NT2/D1 (cell line): ENCODE measurements at regions not wholly inside any gene's neighbourhood (a gene's known extent, or its start where the extent isn't known, plus 50 kb on each side); places are given as distances from the start of the nearest gene placed in this dataset.

Experiments
- DNase-seq: peaks from one replicate; pipeline ENCODE4 v3.0.0-alpha.2; 2011; ENCODE audit warnings: low read depth, low spot score
- H3K27me3 ChIP-seq: 2 replicates; pipeline ENCODE4 v1.6.0; 2011; ENCODE audit warnings: mild to moderate bottlenecking; ENCODE audit not compliant: insufficient read length, insufficient read depth
- H3K36me3 ChIP-seq: 2 replicates; pipeline ENCODE4 v1.6.1; 2011; ENCODE audit warnings: mild to moderate bottlenecking, low read length, mixed read lengths; ENCODE audit not compliant: insufficient read depth, insufficient read length
- H3K4me1 ChIP-seq: 2 replicates; pipeline ENCODE4 v1.5.1; 2011; ENCODE audit not compliant: insufficient read depth, insufficient read length
- H3K4me3 ChIP-seq: 2 replicates; pipeline ENCODE4 v1.5.1; 2011; ENCODE audit warnings: low read depth; ENCODE audit not compliant: insufficient read length
- H3K9ac ChIP-seq: 2 replicates; pipeline ENCODE4 v1.6.0; 2011; ENCODE audit warnings: low read depth; ENCODE audit not compliant: insufficient read length
- H3K9me3 ChIP-seq: 2 replicates; pipeline ENCODE4 v1.5.1; 2011; ENCODE audit warnings: mild to moderate bottlenecking, low read length; ENCODE audit not compliant: insufficient read depth
- SUZ12 ChIP-seq: IDR thresholded peaks from 2 replicates; pipeline ENCODE4 v1.6.1; 2011; ENCODE audit not compliant: insufficient read length, insufficient read depth; ENCODE audit errors: extremely low read depth
- YY1 ChIP-seq: IDR thresholded peaks from 2 replicates; pipeline ENCODE4 v1.6.1; 2011; ENCODE audit not compliant: insufficient read length, insufficient read depth
- ZNF274 ChIP-seq: IDR thresholded peaks from 2 replicates; pipeline ENCODE4 v1.6.1; 2011; ENCODE audit warnings: mild to moderate bottlenecking, low read depth, low read length

- Histone ChIP-seq H3K27me3 (no peaks in the 10 kb centered on the region), H3K9ac (no peak overlapping the region), H3K9me3 (no peaks in the 10 kb centered on the region), H3K36me3 (no peaks in the 10 kb centered on the region), H3K4me1 (no peaks in the 10 kb centered on the region), H3K4me3 (no peak overlapping the region)
- DNase-seq, result no peak
- TF ChIP-seq YY1, result no peak
These were observed 85.0 kb upstream of the BMP5 start for GRCh38 chr6:55960344-55960743.

- DNase-seq, result no peak
- H3K36me3 ChIP-seq, result no peaks in the 10 kb centered on the region
- TF ChIP-seq YY1 (no peak), ZNF274 (no peak), SUZ12 (no peak)
- H3K4me3 ChIP-seq, result no peak overlapping the region
- H3K9ac ChIP-seq, result no peak overlapping the region
- H3K4me1 ChIP-seq, result no peaks in the 10 kb centered on the region
- no peaks in the 10 kb centered on the region for H3K27me3 ChIP-seq
- H3K9me3 ChIP-seq, result no peaks in the 10 kb centered on the region
These were observed 83.4 kb upstream of the BMP5 start for GRCh38 chr6:55958790-55959189.

GRCh38 chr6:55957961-55958422 lies 82.6 kb upstream of the BMP5 start:
- no peaks in the 10 kb centered on the region for H3K9me3 ChIP-seq
- DNase-seq, result no peak
- no peak overlapping the region for H3K9ac ChIP-seq
- TF ChIP-seq ZNF274 (no peak), SUZ12 (no peak), YY1 (no peak)
- no peaks in the 10 kb centered on the region for H3K27me3 ChIP-seq
- no peaks in the 10 kb centered on the region for H3K36me3 ChIP-seq
- no peak overlapping the region for H3K4me3 ChIP-seq
- H3K4me1 ChIP-seq, result no peaks in the 10 kb centered on the region

- Histone ChIP-seq H3K27me3 (no peaks in the 10 kb centered on the region), H3K36me3 (no peaks in the 10 kb centered on the region), H3K9ac (no peak overlapping the region), H3K9me3 (peaks cover 3% of the 10 kb centered on the region; the same call in 1 of the 2 replicates), H3K4me3 (no peak overlapping the region), H3K4me1 (no peaks in the 10 kb centered on the region)
- DNase-seq, result no peak
- TF ChIP-seq YY1 (no peak), SUZ12 (no peak)
These were observed 80.3 kb upstream of the BMP5 start for GRCh38 chr6:55955684-55956083.

- no peak overlapping the region for H3K4me3 ChIP-seq
- no peak overlapping the region for H3K9ac ChIP-seq
- H3K36me3 ChIP-seq, result no peaks in the 10 kb centered on the region
- no peaks in the 10 kb centered on the region for H3K27me3 ChIP-seq
- DNase-seq, result no peak
- peaks cover 15% of the 10 kb centered on the region for H3K9me3 ChIP-seq
- no peaks in the 10 kb centered on the region for H3K4me1 ChIP-seq
- TF ChIP-seq YY1 (no peak), ZNF274 (no peak), SUZ12 (no peak)
These were observed 79.0 kb upstream of the BMP5 start for GRCh38 chr6:55954436-55954835.

GRCh38 chr6:55953335-55953734 lies 77.9 kb upstream of the BMP5 start:
- Histone ChIP-seq H3K9me3 (peaks cover 20% of the 10 kb centered on the region), H3K36me3 (no peaks in the 10 kb centered on the region), H3K27me3 (no peaks in the 10 kb centered on the region), H3K4me3 (no peak overlapping the region), H3K9ac (no peak overlapping the region), H3K4me1 (no peaks in the 10 kb centered on the region)
- no peak for TF ChIP-seq ZNF274
- no peak for DNase-seq

- peaks cover 20% of the 10 kb centered on the region for H3K9me3 ChIP-seq
- no peaks in the 10 kb centered on the region for H3K27me3 ChIP-seq
- TF ChIP-seq SUZ12, result no peak
- no peak for TF ChIP-seq ZNF274
- no peak for TF ChIP-seq YY1
- DNase-seq, result no peak
- H3K4me3 ChIP-seq, result no peak overlapping the region
- H3K9ac ChIP-seq, result no peak overlapping the region
- no peaks in the 10 kb centered on the region for H3K36me3 ChIP-seq
- H3K4me1 ChIP-seq, result no peaks in the 10 kb centered on the region
These were observed 74.9 kb upstream of the BMP5 start for GRCh38 chr6:55950071-55950814.
